Keratinocyte (primary cell): ENCODE measurements at regions not wholly inside any gene's neighbourhood (a gene's known extent, or its start where the extent isn't known, plus 50 kb on each side); places are given as distances from the start of the nearest gene placed in this dataset.

Experiments
- DNase-seq: peaks from one replicate; pipeline ENCODE4 v3.0.0-alpha.2; 2011; ENCODE audit warnings: low read depth, missing footprints, low spot score
- FAIRE-seq: peaks from 2 replicates; lab custom pipeline; 2011; peaks lifted over from hg19 to GRCh38; lab: Jason Lieb, UNC
- H2AFZ ChIP-seq: 2 replicates; pipeline ENCODE4 v1.6.0; 2012; ENCODE audit warnings: low read length, control low read depth, inconsistent platforms; ENCODE audit not compliant: control insufficient read depth
- H3K27ac ChIP-seq: 2 replicates; pipeline ENCODE4 v1.5.1; 2011; ENCODE audit warnings: low read length; ENCODE audit not compliant: control insufficient read depth, insufficient read depth
- H3K27me3 ChIP-seq: 3 replicates; pipeline ENCODE4 v1.6.0; 2011; ENCODE audit warnings: low read length; ENCODE audit not compliant: control insufficient read depth, insufficient read depth; ENCODE audit errors: extremely low read depth
- H3K36me3 ChIP-seq, 2 experiments: 2 replicates in 1 of 2; 3 replicates in 1 of 2; pipeline ENCODE4 v1.5.1; 2011; ENCODE audit warnings: low read length in 2 of 2, mild to moderate bottlenecking in 1 of 2; ENCODE audit not compliant: control insufficient read depth in 2 of 2, insufficient read depth in 2 of 2; ENCODE audit errors: extremely low read depth in 1 of 2
- H3K4me1 ChIP-seq: 3 replicates; pipeline ENCODE4 v1.5.1; 2011; ENCODE audit warnings: low read length; ENCODE audit not compliant: control insufficient read depth, insufficient read depth; ENCODE audit errors: extremely low read depth
- H3K4me2 ChIP-seq: 3 replicates; pipeline ENCODE4 v1.6.0; 2011; ENCODE audit warnings: low read depth, low read length; ENCODE audit not compliant: control insufficient read depth, insufficient read depth; ENCODE audit errors: extremely low read depth
- H3K4me3 ChIP-seq, 3 experiments: fragments of 200-600 bp in 1 of 3; sonication (generic) in 1 of 3; 2 replicates in 2 of 3; 3 replicates in 1 of 3; pipeline ENCODE4 v1.5.1; 2011 to 2016; ENCODE audit warnings: low read length in 3 of 3, mild to moderate bottlenecking in 3 of 3, control low read depth in 2 of 3, inconsistent platforms in 1 of 3, low read depth in 1 of 3, mixed read lengths in 1 of 3, mixed run types in 1 of 3, moderate library complexity in 1 of 3; ENCODE audit not compliant: control insufficient read depth in 2 of 3, insufficient read depth in 2 of 3; ENCODE audit errors: extremely low read depth in 1 of 3
- H3K79me2 ChIP-seq: 2 replicates; pipeline ENCODE4 v1.6.0; 2012; ENCODE audit warnings: low read length; ENCODE audit not compliant: control insufficient read depth, insufficient read depth
- H3K9ac ChIP-seq: 3 replicates; pipeline ENCODE4 v1.6.0; 2011; ENCODE audit warnings: low read length; ENCODE audit not compliant: control insufficient read depth, insufficient read depth; ENCODE audit errors: extremely low read depth
- H3K9me1 ChIP-seq: 3 replicates; pipeline ENCODE4 v1.6.0; 2011; ENCODE audit warnings: low read length; ENCODE audit not compliant: control insufficient read depth, insufficient read depth; ENCODE audit errors: extremely low read depth
- H3K9me3 ChIP-seq: 2 replicates; pipeline ENCODE4 v1.5.1; 2012; ENCODE audit warnings: low read depth, low read length; ENCODE audit not compliant: control insufficient read depth
- H4K20me1 ChIP-seq: 3 replicates; pipeline ENCODE4 v1.6.0; 2011; ENCODE audit warnings: low read length; ENCODE audit not compliant: control insufficient read depth, insufficient read depth; ENCODE audit errors: extremely low read depth
- EZH2 ChIP-seq: IDR thresholded peaks from one replicate; pipeline ENCODE4 v1.6.1; 2012; ENCODE audit warnings: inconsistent platforms, mild to moderate bottlenecking, low read length, moderate library complexity
- dilution Hi-C: fragments of 300-500 bp; cut with MboI; formaldehyde crosslinking; loops from one replicate; pipeline ENCODE4 v1.7.0; 2020; ENCODE audit warnings: low sequenced_read_pairs; ENCODE audit not compliant: extremely low pct_ligation_motif_present
- TF ChIP-seq, protein P1 (sequence below), 3 experiments: IDR thresholded peaks in 1 of 3; conservative IDR thresholded peaks in 1 of 3; optimal IDR thresholded peaks in 1 of 3; 2 replicates in 2 of 3; 3 replicates in 1 of 3; pipeline versions ENCODE3 to v1.5.1; 2011; ENCODE audit warnings: low read length in 3 of 3, mild to moderate bottlenecking in 3 of 3, moderate library complexity in 2 of 3, control low read depth in 1 of 3, inconsistent platforms in 1 of 3; ENCODE audit not compliant: insufficient read depth in 2 of 3; ENCODE audit errors: extremely low read depth in 1 of 3

DNA sequence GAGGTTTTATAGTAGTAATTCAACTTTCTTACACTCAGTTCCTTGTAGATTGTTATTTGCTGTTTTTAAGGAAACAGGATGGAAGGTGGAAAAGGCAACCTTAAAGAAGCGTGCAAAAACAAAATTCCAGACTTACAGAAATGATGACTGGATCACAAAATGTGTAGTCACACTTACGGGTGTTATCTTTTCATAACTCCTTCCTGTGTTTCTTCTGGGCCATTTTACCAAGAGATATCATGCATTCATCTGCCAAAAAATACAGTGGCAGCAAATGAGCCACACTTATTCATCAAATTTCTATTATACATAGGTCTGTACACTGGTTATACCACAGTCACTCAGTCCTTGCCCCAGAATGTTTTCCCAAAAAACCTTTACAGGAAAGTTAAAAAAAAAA, 94.3 kb upstream of the IL6 start:
- Histone ChIP-seq H3K27ac (no peak overlapping the region), H3K9ac (no peak overlapping the region), H3K36me3 (no peaks in the 10 kb centered on the region), H3K4me3 (no peak overlapping the region), H3K27me3 (no peaks in the 10 kb centered on the region), H3K4me1 (no peaks in the 10 kb centered on the region), H3K9me3 (no peaks in the 10 kb centered on the region), H3K4me2 (no peak overlapping the region), H3K9me1 (no peaks in the 10 kb centered on the region), H4K20me1 (no peaks in the 10 kb centered on the region), H2AFZ (no peak overlapping the region), H3K79me2 (no peaks in the 10 kb centered on the region)
- DNase-seq (no peak), FAIRE-seq (no peak)
- TF ChIP-seq EZH2: no peak
- TF ChIP-seq, protein P1, sequence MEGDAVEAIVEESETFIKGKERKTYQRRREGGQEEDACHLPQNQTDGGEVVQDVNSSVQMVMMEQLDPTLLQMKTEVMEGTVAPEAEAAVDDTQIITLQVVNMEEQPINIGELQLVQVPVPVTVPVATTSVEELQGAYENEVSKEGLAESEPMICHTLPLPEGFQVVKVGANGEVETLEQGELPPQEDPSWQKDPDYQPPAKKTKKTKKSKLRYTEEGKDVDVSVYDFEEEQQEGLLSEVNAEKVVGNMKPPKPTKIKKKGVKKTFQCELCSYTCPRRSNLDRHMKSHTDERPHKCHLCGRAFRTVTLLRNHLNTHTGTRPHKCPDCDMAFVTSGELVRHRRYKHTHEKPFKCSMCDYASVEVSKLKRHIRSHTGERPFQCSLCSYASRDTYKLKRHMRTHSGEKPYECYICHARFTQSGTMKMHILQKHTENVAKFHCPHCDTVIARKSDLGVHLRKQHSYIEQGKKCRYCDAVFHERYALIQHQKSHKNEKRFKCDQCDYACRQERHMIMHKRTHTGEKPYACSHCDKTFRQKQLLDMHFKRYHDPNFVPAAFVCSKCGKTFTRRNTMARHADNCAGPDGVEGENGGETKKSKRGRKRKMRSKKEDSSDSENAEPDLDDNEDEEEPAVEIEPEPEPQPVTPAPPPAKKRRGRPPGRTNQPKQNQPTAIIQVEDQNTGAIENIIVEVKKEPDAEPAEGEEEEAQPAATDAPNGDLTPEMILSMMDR (optimal IDR thresholded peaks at IDR 0.05 in 1 of 3, IDR thresholded peaks at IDR 0.05 in 1 of 3, conservative IDR thresholded peaks at IDR 0.05 in 1 of 3; ENCODE audit: extremely low read depth in 1 of 3, insufficient read depth in 2 of 3, low read length in 3 of 3): no peak
- dilution Hi-C loops: no loop called here

DNA sequence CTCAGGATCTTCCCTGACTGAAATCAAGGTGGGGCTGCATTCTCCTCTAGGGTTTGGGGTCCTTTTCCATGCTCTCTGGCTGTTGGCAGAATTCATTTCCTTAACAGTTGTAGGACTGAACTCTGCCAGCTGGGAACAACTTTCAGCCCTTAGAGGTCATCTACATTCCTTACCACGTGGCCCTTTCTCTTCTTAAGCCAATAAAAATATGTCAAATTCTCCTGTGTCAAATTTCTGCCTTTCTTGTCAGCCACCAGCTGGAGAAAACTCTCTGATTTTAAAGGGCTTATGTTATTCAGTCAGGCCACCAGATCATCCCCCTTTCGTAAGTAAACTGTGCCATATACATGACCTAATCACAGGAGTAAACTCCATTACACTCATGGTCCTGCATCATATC, 95.3 kb upstream of the IL6 start:
- no peaks in the 10 kb centered on the region for H3K4me1 ChIP-seq
- H3K9me3 ChIP-seq: no peaks in the 10 kb centered on the region
- H3K4me2 ChIP-seq: no peak overlapping the region
- no peak overlapping the region for H2AFZ ChIP-seq
- dilution Hi-C loops: no loop called here
- FAIRE-seq: no peak
- H3K27ac ChIP-seq: no peak overlapping the region
- no peak for DNase-seq
- H4K20me1 ChIP-seq: no peaks in the 10 kb centered on the region
- no peaks in the 10 kb centered on the region for H3K79me2 ChIP-seq
- no peaks in the 10 kb centered on the region for H3K9me1 ChIP-seq
- H3K27me3 ChIP-seq: no peaks in the 10 kb centered on the region
- no peaks in the 10 kb centered on the region for H3K36me3 ChIP-seq
- no peak overlapping the region for H3K9ac ChIP-seq
- no peak overlapping the region for H3K4me3 ChIP-seq
- TF ChIP-seq, protein P1 (optimal IDR thresholded peaks at IDR 0.05 in 1 of 3, IDR thresholded peaks at IDR 0.05 in 1 of 3, conservative IDR thresholded peaks at IDR 0.05 in 1 of 3; ENCODE audit: extremely low read depth in 1 of 3, insufficient read depth in 2 of 3, low read length in 3 of 3): no peak
- no peak for TF ChIP-seq EZH2
